HG02870 (cell line): ENCODE measurements at regions not wholly inside any gene's neighbourhood (a gene's known extent, or its start where the extent isn't known, plus 50 kb on each side); places are given as distances from the start of the nearest gene placed in this dataset.

Experiments
- ATAC-seq: cut with Tn5 transposase; IDR thresholded peaks from one replicate; pipeline ENCODE4 v1.9.1; 2021; ENCODE audit warnings: mild to moderate bottlenecking, moderate library complexity; ENCODE audit not compliant: unreplicated experiment

GRCh38 chr11:92739491-92739890 lies 230.0 kb upstream of the MTNR1B start:
- ATAC-seq: no peak

- ATAC-seq: no peak
Measured at GRCh38 chr11:92740276-92740675, 229.2 kb upstream of the MTNR1B start.

GRCh38 chr11:92744929-92745585 lies 224.4 kb upstream of the MTNR1B start:
- ATAC-seq: no peak

GRCh38 chr11:92750794-92751193 lies 218.7 kb upstream of the MTNR1B start:
- no peak for ATAC-seq

GRCh38 chr11:92751594-92751993 lies 217.9 kb upstream of the MTNR1B start:
- no peak for ATAC-seq

GRCh38 chr11:92752122-92752521 lies 217.3 kb upstream of the MTNR1B start:
- no peak for ATAC-seq

GRCh38 chr11:92753161-92753560 lies 216.3 kb upstream of the MTNR1B start:
- ATAC-seq: no peak

DNA sequence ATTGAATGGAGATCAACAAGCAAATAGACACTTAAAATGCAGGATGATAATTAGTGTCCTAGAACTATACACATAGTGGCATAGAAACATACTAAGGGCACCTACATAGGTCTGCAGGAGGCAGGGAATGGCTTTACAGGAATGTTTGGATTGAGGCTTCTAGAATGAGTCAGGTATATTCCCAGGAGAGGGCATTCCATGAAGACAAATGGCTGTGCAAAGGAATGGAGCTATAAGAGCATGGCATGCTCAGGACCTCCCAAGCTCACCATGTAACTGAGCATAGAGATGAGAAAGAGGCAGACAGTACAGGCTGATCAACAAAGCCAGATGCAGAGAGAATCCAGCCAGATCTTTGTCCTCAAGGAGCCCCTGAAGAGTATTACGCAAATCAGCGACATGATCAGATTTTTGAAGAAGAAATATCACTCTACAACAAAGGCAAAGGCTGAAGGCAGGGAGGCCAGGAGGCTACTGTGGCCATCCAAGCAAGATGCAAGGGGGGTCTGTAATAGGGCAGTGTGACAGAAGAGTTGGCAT lies 211.1 kb upstream of the MTNR1B start:
- no peak for ATAC-seq

DNA sequence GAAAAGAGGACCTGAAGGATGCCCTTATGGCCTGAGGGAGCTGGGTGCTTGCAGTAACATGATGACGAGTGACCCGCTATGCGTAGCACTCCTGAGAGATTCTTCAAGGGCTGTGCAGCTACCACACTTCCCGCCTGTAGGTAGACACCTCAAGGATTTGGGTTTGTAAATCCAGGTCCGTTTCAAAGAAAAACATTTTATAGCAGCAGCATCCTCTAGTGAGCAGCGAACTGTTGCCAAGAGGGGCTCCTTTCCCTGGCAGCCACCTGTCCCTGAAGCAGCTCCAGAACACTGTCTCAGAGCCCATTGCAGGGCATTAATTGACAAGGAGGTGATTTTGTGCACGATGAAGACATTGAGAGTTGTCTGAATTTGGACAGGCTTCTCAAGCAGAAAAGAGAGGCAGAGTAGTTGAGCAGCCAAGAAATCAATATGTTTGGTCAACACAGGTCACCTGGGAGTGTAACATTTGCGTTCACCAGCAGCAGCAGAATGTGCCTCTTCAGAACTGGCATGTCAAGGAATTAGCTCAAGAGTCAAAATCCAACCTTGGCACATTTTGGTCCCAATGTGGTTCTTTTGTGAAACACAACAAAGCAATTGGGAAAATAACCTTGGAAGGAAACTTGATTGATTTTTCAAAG lies 209.8 kb upstream of the MTNR1B start:
- ATAC-seq: no peak

GRCh38 chr11:92762121-92762540 lies 207.3 kb upstream of the MTNR1B start:
- ATAC-seq: no peak

GRCh38 chr11:92763336-92763735 lies 206.1 kb upstream of the MTNR1B start:
- ATAC-seq: no peak

- ATAC-seq: no peak
Measured at GRCh38 chr11:92764128-92764527, 205.3 kb upstream of the MTNR1B start.

DNA sequence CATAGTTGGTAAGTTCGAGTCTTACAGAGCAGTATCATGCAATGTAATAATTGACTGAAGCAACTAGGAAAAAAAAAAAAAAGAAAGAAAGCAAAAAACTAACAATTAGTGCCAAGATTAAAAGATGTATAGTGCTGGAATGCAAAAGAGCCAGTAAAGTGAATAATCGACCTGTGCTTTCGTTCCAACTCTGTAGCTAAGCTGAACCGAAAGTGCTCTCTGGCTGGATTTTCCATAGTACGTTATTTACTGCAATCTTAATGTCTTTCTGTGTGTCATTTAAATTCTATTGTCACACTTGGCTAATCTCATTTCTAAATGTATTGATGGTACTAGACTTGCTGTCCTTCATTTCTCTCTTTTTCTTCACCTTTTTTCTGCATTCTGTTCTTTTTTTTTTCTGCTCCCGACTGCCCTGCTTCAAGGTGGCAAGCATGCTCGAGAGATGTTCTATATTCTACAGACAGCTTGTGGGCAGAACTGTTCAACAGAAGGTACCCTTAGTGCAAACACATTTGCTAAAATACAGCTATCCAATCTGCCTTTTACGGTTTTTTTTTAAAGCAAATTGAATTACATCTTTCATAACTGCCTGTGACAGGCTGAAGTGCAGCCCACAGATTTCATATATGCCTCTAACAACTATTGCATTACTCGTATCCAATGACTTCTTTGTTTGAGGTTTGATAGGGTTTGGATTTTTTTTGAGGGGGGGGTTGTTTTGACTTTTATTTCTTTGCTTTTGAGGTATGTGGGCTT lies 204.2 kb upstream of the MTNR1B start:
- no peak for ATAC-seq

DNA sequence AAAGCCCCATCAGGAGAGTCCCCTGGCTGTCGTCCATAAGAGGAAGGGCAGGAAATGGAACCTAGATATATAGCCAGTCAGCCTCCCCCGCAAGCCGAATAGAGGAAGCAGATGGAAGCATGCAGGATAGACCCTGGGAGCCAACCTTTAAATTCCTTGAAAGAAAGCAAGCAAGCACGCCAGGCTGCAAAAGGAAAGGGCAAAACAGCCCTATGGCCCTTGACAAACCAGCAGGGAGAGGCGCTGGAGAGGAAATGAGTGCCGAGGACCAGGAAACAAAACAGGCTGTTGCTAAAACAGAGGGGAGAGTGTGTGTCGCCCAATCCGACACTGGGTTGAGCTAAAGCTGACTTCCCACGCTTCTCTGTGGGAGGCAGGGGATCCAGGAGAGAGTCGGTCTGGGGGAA lies 203.5 kb upstream of the MTNR1B start:
- no peak for ATAC-seq

GRCh38 chr11:92766698-92767097 lies 202.8 kb upstream of the MTNR1B start:
- no peak for ATAC-seq

DNA sequence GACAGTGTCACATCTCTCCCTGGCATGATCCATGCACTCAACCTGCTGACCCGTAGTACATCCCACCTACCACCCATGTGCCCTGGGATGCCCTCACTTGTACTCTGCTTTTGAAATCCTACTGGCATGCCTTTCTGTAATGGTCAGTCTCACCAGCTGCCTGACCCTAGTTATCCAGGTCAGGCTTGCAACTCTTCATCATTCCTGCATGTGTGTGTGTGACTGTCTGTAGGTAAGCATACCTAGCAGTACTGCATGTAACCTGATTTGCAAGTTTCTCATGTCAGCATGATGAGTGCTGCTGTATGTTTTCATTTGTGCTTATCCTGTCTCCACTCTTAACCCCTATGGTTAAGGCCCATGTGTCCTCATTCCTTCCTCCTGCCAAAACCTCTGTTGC lies 202.0 kb upstream of the MTNR1B start:
- no peak for ATAC-seq

GRCh38 chr11:92768121-92768840 lies 201.2 kb upstream of the MTNR1B start:
- ATAC-seq: no peak

DNA sequence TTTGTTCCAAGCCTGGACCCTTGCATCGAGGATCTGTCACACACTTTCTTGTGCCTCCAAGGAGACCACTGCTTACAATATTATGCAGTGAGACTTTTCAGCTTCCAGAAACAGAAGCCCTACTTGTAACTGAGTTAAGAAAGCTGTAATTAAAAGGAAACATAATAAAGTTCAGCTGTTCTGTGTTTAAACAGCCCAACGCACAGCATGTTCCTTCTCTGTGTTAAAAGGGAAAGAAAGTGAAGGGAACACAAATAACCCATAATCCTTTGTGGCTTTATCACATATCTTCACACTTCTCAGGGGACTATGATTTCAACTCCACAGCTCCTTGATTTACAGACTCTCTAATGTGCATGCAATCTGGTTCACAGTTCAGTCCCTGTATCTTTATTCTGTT lies 200.3 kb upstream of the MTNR1B start:
- no peak for ATAC-seq

DNA sequence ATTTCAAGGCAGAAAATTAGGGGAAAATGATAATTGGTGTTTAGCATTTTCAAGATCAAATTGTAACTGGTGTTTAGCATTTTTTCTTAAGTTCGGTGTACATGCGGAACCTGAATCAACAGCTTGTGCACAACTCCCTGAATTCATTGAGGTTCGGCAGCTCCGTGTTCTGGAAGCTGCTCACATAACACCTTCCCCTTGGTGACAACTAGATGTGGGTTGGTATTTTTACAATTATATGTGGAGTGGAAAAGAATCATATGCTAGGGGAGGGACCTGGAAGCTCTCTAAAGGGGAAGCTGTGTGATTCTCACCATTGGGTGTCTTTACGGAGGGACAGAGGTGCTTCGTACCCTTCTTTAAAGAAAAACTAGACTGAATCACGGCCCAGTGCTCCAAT lies 199.0 kb upstream of the MTNR1B start:
- no peak for ATAC-seq

DNA sequence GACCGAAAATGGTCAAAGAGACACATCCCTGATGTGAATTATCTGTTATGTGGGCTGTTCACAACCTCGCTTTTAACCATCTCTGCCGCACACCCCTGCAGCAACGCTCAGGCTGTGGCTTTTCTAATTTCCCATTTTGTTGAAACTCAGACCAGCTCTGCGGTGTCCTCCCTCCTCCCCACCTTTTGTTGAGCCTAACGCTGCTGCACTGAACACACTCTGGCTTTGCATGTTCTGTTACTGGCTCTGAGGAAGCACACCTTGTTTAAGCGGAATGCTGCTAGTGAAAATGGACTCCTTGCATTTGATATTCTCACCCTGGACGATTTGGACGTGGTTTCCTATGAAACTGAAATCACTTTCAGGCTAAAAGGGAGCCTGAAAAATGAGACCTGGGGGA lies 198.5 kb upstream of the MTNR1B start:
- no peak for ATAC-seq

DNA sequence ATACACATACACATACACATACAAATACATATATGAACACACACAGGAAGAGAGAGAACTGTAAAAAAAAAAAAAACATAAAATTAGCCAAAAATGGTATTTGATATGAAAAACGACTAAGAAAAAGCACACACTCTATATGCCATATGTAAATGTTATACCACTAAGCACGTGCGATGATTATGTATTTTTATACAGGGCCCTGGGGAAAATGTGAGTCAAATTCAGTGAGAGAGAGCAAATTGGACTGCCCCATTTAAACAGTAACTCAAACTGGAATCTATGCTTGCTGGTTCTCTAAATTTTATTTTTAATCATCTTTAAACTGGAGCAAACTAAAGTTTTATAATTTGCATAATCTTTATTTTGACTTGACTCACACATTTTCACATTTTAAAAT lies 197.8 kb upstream of the MTNR1B start:
- ATAC-seq: no peak
